Hepatocyte (in vitro differentiated cells): ENCODE measurements at regions not wholly inside any gene's neighbourhood (a gene's known extent, or its start where the extent isn't known, plus 50 kb on each side); places are given as distances from the start of the nearest gene placed in this dataset.

Experiments
- DNase-seq: peaks from one replicate; pipeline ENCODE4 v3.0.0-alpha.2; 2016; ENCODE audit warnings: low spot score
- H2AFZ ChIP-seq: fragments of 200-600 bp; sonication (generic); 2 replicates; pipeline ENCODE4 v1.6.0; 2016; ENCODE audit warnings: antibody characterized with exemption, mild to moderate bottlenecking
- H3K27ac ChIP-seq: fragments of 200-600 bp; sonication (generic); 2 replicates; pipeline ENCODE4 v1.5.1; 2016; ENCODE audit warnings: mild to moderate bottlenecking
- H3K27me3 ChIP-seq: fragments of 200-600 bp; sonication (generic); 2 replicates; pipeline ENCODE4 v1.6.1; 2016
- H3K36me3 ChIP-seq: fragments of 200-600 bp; sonication (generic); replicated peaks from 2 replicates; pipeline ENCODE4 v1.5.1; 2016; ENCODE audit warnings: low read depth; ENCODE audit not compliant: insufficient read depth
- H3K4me1 ChIP-seq: fragments of 200-600 bp; sonication (generic); 2 replicates; pipeline ENCODE4 v1.5.1; 2016; ENCODE audit warnings: mild to moderate bottlenecking, moderate library complexity; ENCODE audit not compliant: insufficient read depth
- H3K4me2 ChIP-seq: fragments of 200-600 bp; sonication (generic); 2 replicates; pipeline ENCODE4 v1.6.0; 2016
- H3K4me3 ChIP-seq: fragments of 200-600 bp; sonication (generic); 2 replicates; pipeline ENCODE4 v1.5.1; 2016; ENCODE audit warnings: mild to moderate bottlenecking
- H3K79me2 ChIP-seq: fragments of 200-600 bp; sonication (generic); 2 replicates; pipeline ENCODE4 v1.6.0; 2017; ENCODE audit warnings: mild to moderate bottlenecking
- H3K9me2 ChIP-seq: fragments of 200-600 bp; sonication (generic); replicated peaks from 2 replicates; pipeline ENCODE4 v1.6.0; 2017; ENCODE audit warnings: mild to moderate bottlenecking; ENCODE audit not compliant: insufficient read depth
- H3K9me3 ChIP-seq: fragments of 200-600 bp; sonication (generic); 2 replicates; pipeline ENCODE4 v1.5.1; 2016; ENCODE audit warnings: low read depth, mild to moderate bottlenecking
- H4K20me1 ChIP-seq: fragments of 200-600 bp; sonication (generic); 2 replicates; pipeline ENCODE4 v1.6.0; 2016; ENCODE audit warnings: mild to moderate bottlenecking; ENCODE audit not compliant: insufficient read depth, poor library complexity, severe bottlenecking
- EZH2 ChIP-seq: fragments of 200-600 bp; sonication (generic); IDR thresholded peaks from 2 replicates; pipeline ENCODE4 v1.6.1; 2016; ENCODE audit warnings: antibody characterized with exemption, mild to moderate bottlenecking, borderline replicate concordance
- EZH2phosphoT487 ChIP-seq: fragments of 200-600 bp; sonication (generic); IDR thresholded peaks from one replicate; pipeline ENCODE4 v1.6.1; 2018; ENCODE audit warnings: antibody characterized with exemption, mild to moderate bottlenecking, low read depth, moderate library complexity; ENCODE audit not compliant: unreplicated experiment, severe bottlenecking
- WGBS: methylation state at CpG from one replicate; pipeline ENCODE4 v1.1.6; 2016; ENCODE audit warnings: low lambda C conversion rate; ENCODE audit errors: missing lambda C conversion rate; 5-methylcytosine and 5-hydroxymethylcytosine counted together
- TF ChIP-seq, protein P1 (sequence below): fragments of 200-600 bp; sonication (generic); IDR thresholded peaks from 2 replicates; pipeline ENCODE4 v1.5.1; 2016; ENCODE audit warnings: antibody characterized with exemption, mild to moderate bottlenecking; ENCODE audit not compliant: poor library complexity

DNA sequence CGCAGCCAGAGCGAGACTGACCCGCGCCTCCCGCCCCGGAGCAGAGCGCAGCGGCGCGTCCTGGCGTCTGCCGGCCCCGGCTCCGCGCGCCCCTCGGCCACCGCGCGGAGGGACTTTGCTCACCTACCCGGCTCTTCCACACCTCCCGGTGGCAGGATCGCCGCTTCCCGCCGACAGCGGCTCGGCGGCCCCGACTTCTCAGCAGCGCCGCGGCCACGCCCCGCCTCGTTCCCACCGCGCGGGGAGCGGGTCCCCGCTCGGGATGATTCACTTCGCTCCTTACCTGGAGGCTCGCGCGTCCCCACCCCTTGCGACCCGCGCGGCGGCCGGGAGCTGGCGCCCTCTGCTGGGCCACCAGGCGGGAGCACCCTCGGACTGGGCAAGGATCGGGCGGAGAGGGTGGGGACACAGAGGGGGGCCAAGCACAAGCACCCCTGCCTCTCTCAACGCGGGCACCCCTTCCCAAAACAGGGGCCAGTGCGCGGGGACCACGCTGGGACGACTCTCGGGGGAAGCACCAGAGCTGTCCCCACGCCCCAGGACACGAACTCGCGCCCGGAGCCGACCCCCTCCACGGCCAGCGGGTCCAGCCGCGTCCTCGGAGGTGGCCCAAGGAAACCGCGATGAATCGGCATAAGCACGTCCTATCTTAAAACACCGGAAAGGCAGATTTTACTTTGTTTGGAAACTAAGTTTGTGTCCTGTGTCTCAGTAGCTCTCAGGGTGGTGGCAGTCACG is 101.0 kb upstream of the SVIL start:
- H3K27me3 ChIP-seq, result no peaks in the 10 kb centered on the region
- peak overlapping the region; percentile 91 for H3K27ac ChIP-seq
- TF ChIP-seq EZH2, result no peak
- TF ChIP-seq, protein P1, sequence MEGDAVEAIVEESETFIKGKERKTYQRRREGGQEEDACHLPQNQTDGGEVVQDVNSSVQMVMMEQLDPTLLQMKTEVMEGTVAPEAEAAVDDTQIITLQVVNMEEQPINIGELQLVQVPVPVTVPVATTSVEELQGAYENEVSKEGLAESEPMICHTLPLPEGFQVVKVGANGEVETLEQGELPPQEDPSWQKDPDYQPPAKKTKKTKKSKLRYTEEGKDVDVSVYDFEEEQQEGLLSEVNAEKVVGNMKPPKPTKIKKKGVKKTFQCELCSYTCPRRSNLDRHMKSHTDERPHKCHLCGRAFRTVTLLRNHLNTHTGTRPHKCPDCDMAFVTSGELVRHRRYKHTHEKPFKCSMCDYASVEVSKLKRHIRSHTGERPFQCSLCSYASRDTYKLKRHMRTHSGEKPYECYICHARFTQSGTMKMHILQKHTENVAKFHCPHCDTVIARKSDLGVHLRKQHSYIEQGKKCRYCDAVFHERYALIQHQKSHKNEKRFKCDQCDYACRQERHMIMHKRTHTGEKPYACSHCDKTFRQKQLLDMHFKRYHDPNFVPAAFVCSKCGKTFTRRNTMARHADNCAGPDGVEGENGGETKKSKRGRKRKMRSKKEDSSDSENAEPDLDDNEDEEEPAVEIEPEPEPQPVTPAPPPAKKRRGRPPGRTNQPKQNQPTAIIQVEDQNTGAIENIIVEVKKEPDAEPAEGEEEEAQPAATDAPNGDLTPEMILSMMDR, result peak; percentile 98
- H3K9me3 ChIP-seq, result no peaks in the 10 kb centered on the region
- peak; percentile 95 for DNase-seq
- peak overlapping the region; percentile 98 for H3K4me2 ChIP-seq
- peaks cover 42% of the 10 kb centered on the region for H3K79me2 ChIP-seq
- peak overlapping the region; percentile 77 for H2AFZ ChIP-seq
- WGBS, result 0% methylated on average over 27 of the region's 81 CpGs
- H4K20me1 ChIP-seq, result peaks cover 27% of the 10 kb centered on the region
- H3K4me3 ChIP-seq, result peak overlapping the region; percentile 82
- H3K9me2 ChIP-seq, result no peaks in the 10 kb centered on the region
- H3K36me3 ChIP-seq, result no peaks in the 10 kb centered on the region
- peaks cover 13% of the 10 kb centered on the region for H3K4me1 ChIP-seq

DNA sequence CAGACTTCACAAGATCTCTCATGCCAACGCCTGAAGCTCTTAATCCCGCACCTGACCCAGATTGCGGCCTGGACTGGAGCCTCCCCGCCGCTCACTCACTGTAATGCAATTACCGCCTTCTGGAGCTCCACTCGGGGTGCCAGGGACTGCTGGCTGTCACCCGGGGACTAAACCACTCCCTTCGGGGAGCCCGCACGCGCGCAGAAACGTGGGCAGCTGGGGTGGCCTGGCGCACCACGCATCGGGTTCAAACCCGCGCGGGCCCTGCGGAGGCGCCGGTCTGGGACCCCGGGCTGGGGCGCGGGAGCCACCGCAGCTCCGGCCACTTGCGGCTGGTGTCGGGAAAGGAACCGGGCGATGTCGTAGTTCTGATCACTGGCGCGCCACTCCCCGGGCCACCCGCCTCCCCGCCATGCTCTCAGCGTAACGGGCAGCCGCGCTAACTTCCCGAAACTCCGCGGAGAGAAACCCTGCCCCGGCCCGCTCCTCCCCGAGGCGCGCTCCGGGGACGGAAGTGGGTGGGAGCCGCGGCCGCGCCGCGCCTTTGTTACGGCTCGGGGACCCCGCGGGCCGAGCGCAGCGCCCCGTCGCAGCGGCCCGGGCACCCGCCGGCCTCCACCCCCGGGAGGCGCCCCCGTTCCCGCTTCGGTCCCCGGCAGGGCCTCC is 100.3 kb upstream of the SVIL start:
- peaks cover 49% of the 10 kb centered on the region for H3K79me2 ChIP-seq

GRCh38 chr10:29734640-29734961 is 99.8 kb upstream of the SVIL start:
- WGBS, result 19% methylated on average over 10 of the region's 10 CpGs
- no peak for DNase-seq
- H3K79me2 ChIP-seq, result peaks cover 54% of the 10 kb centered on the region

More for the DNA sequence above, 100.3 kb upstream of the SVIL start:
- peaks cover 20% of the 10 kb centered on the region for H3K4me1 ChIP-seq
- H3K4me3 ChIP-seq, result peak overlapping the region; percentile 82
- H3K9me2 ChIP-seq, result no peaks in the 10 kb centered on the region
- no peaks in the 10 kb centered on the region for H3K36me3 ChIP-seq
- under 1% methylated on average over 40 of the region's 77 CpGs for WGBS
- peak overlapping the region; percentile 98 for H3K4me2 ChIP-seq
- peak overlapping the region; percentile 66 for H2AFZ ChIP-seq
- H3K27ac ChIP-seq, result peak overlapping the region; percentile 91
- H4K20me1 ChIP-seq, result peaks cover 29% of the 10 kb centered on the region
- DNase-seq, result peak; percentile 71
- TF ChIP-seq, protein P1, result no peak
- TF ChIP-seq EZH2 (no peak), EZH2phosphoT487 (no peak)
- no peaks in the 10 kb centered on the region for H3K9me3 ChIP-seq
- H3K27me3 ChIP-seq, result no peaks in the 10 kb centered on the region

More at GRCh38 chr10:29734640-29734961, 99.8 kb upstream of the SVIL start:
- Histone ChIP-seq H2AFZ (peak overlapping the region; percentile 66), H3K4me3 (peak overlapping the region; percentile 82), H3K9me2 (no peaks in the 10 kb centered on the region), H3K4me2 (peak overlapping the region; percentile 98), H3K27me3 (no peaks in the 10 kb centered on the region), H3K9me3 (no peaks in the 10 kb centered on the region), H4K20me1 (peaks cover 29% of the 10 kb centered on the region), H3K27ac (peak overlapping the region; percentile 91), H3K36me3 (no peaks in the 10 kb centered on the region), H3K4me1 (peaks cover 20% of the 10 kb centered on the region)
- TF ChIP-seq, protein P1, result no peak
- TF ChIP-seq EZH2phosphoT487 (no peak), EZH2 (no peak)
